ENCODE measurements at regions not wholly inside any gene's neighbourhood (a gene's known extent, or its start where the extent isn't known, plus 50 kb on each side); places are given as distances from the start of the nearest gene placed in this dataset.

- TF ChIP-seq EZH2 (IDR thresholded peaks at IDR 0.05) (no peak), EZH2phosphoT487 (IDR thresholded peaks at IDR 0.05) (no peak)
- TF ChIP-seq, protein P1, sequence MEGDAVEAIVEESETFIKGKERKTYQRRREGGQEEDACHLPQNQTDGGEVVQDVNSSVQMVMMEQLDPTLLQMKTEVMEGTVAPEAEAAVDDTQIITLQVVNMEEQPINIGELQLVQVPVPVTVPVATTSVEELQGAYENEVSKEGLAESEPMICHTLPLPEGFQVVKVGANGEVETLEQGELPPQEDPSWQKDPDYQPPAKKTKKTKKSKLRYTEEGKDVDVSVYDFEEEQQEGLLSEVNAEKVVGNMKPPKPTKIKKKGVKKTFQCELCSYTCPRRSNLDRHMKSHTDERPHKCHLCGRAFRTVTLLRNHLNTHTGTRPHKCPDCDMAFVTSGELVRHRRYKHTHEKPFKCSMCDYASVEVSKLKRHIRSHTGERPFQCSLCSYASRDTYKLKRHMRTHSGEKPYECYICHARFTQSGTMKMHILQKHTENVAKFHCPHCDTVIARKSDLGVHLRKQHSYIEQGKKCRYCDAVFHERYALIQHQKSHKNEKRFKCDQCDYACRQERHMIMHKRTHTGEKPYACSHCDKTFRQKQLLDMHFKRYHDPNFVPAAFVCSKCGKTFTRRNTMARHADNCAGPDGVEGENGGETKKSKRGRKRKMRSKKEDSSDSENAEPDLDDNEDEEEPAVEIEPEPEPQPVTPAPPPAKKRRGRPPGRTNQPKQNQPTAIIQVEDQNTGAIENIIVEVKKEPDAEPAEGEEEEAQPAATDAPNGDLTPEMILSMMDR (IDR thresholded peaks at IDR 0.05): no peak
Observed at GRCh38 chr2:122905431-122905830, 1119.7 kb upstream of the CNTNAP5 start.

All from neural progenitor cell (in vitro differentiated cells).